ENCODE measurements at regions not wholly inside any gene's neighbourhood (a gene's known extent, or its start where the extent isn't known, plus 50 kb on each side); places are given as distances from the start of the nearest gene placed in this dataset.
"Not testable (repeated sequence)": the region's sequence is repeated elsewhere in the genome, so short reads cannot be mapped to it uniquely, and the experiment has no call there.

- intact Hi-C loops (cut with DNase I), result no loop called here
- Histone ChIP-seq H3K4me3 (ENCODE audit: low read length in 2 of 2) (no peak overlapping the region), H3K27ac (ENCODE audit: low read depth in 1 of 2, low read length in 2 of 2) (no peak overlapping the region), H3K36me3 (ENCODE audit: control insufficient read depth in 1 of 2, insufficient read depth in 2 of 2, low read length in 1 of 2) (no peaks in the 10 kb centered on the region), H3K27me3 (ENCODE audit: control insufficient read depth in 1 of 2, insufficient read depth in 2 of 2, low read length in 1 of 2) (no peaks in the 10 kb centered on the region), H3K9me3 (ENCODE audit: control insufficient read depth, low read length) (no peaks in the 10 kb centered on the region), H3K4me1 (ENCODE audit: control insufficient read depth in 1 of 2, insufficient read depth in 2 of 2, low read length in 2 of 2) (no peaks in the 10 kb centered on the region)
- 24 to 27% methylated on average over 5 of the region's 5 CpGs for WGBS, 2 donors
- no peak for DNase-seq
- no peak for ATAC-seq (ENCODE audit: low FRiP score)
These were observed 243.5 kb downstream of the MFSD1 start for GRCh38 chr3:159045279-159045885.

- no peaks in the 10 kb centered on the region for H3K27me3 ChIP-seq (ENCODE audit: control insufficient read depth in 1 of 2, insufficient read depth in 2 of 2, low read length in 1 of 2)
- intact Hi-C loops (cut with DNase I), result no loop called here
- no peak for DNase-seq
- no peak for ATAC-seq (ENCODE audit: low FRiP score)
- no peak overlapping the region for H3K27ac ChIP-seq (ENCODE audit: low read depth in 1 of 2, low read length in 2 of 2)
- WGBS, 2 donors, result 76 to 78% methylated on average over 3 of the region's 3 CpGs
- no peak overlapping the region for H3K4me3 ChIP-seq (ENCODE audit: low read length in 2 of 2)
- H3K9me3 ChIP-seq (ENCODE audit: control insufficient read depth, low read length), result no peaks in the 10 kb centered on the region
- H3K4me1 ChIP-seq (ENCODE audit: control insufficient read depth in 1 of 2, insufficient read depth in 2 of 2, low read length in 2 of 2), result no peaks in the 10 kb centered on the region
- no peaks in the 10 kb centered on the region for H3K36me3 ChIP-seq (ENCODE audit: control insufficient read depth in 1 of 2, insufficient read depth in 2 of 2, low read length in 1 of 2)
These were observed 245.5 kb downstream of the MFSD1 start for GRCh38 chr3:159047361-159047760.

- 63 to 65% methylated on average over 1 of the region's 1 CpG for WGBS, 2 donors
- H3K4me3 ChIP-seq (ENCODE audit: low read length in 2 of 2); intact Hi-C loops (cut with DNase I); H3K36me3 ChIP-seq (ENCODE audit: control insufficient read depth in 1 of 2, insufficient read depth in 2 of 2, low read length in 1 of 2); H3K9me3 ChIP-seq (ENCODE audit: control insufficient read depth, low read length); H3K27ac ChIP-seq (ENCODE audit: low read depth in 1 of 2, low read length in 2 of 2); H3K27me3 ChIP-seq (ENCODE audit: control insufficient read depth in 1 of 2, insufficient read depth in 2 of 2, low read length in 1 of 2); H3K4me1 ChIP-seq (ENCODE audit: control insufficient read depth in 1 of 2, insufficient read depth in 2 of 2, low read length in 2 of 2); DNase-seq; ATAC-seq (ENCODE audit: low FRiP score): not testable (repeated sequence)
These were observed 250.6 kb downstream of the MFSD1 start for GRCh38 chr3:159052494-159052893.

GRCh38 chr3:159057621-159058020 is 255.8 kb downstream of the MFSD1 start:
- no peak for DNase-seq
- intact Hi-C loops (cut with DNase I), result no loop called here

GRCh38 chr3:159058859-159059258 is 257.0 kb downstream of the MFSD1 start:
- no peaks in the 10 kb centered on the region for H3K4me1 ChIP-seq (ENCODE audit: control insufficient read depth in 1 of 2, insufficient read depth in 2 of 2, low read length in 2 of 2)
- H3K27me3 ChIP-seq (ENCODE audit: control insufficient read depth in 1 of 2, insufficient read depth in 2 of 2, low read length in 1 of 2), result no peaks in the 10 kb centered on the region
- intact Hi-C loops (cut with DNase I), result no loop called here
- ATAC-seq (ENCODE audit: low FRiP score) (no peak), DNase-seq (no peak)
- H3K27ac ChIP-seq (ENCODE audit: low read depth in 1 of 2, low read length in 2 of 2), result no peak overlapping the region
- 77 to 78% methylated on average over 3 of the region's 3 CpGs for WGBS, 2 donors
- H3K9me3 ChIP-seq (ENCODE audit: control insufficient read depth, low read length), result no peaks in the 10 kb centered on the region
- H3K36me3 ChIP-seq (ENCODE audit: control insufficient read depth in 1 of 2, insufficient read depth in 2 of 2, low read length in 1 of 2), result no peaks in the 10 kb centered on the region
- no peak overlapping the region for H3K4me3 ChIP-seq (ENCODE audit: low read length in 2 of 2)

More at GRCh38 chr3:159057621-159058020, 255.8 kb downstream of the MFSD1 start:
- Histone ChIP-seq H3K4me1 (ENCODE audit: control insufficient read depth in 1 of 2, insufficient read depth in 2 of 2, low read length in 2 of 2) (no peaks in the 10 kb centered on the region), H3K36me3 (ENCODE audit: control insufficient read depth in 1 of 2, insufficient read depth in 2 of 2, low read length in 1 of 2) (no peaks in the 10 kb centered on the region), H3K27me3 (ENCODE audit: control insufficient read depth in 1 of 2, insufficient read depth in 2 of 2, low read length in 1 of 2) (no peaks in the 10 kb centered on the region), H3K27ac (ENCODE audit: low read depth in 1 of 2, low read length in 2 of 2) (no peak overlapping the region), H3K4me3 (ENCODE audit: low read length in 2 of 2) (no peak overlapping the region), H3K9me3 (ENCODE audit: control insufficient read depth, low read length) (no peaks in the 10 kb centered on the region)
- no peak for ATAC-seq (ENCODE audit: low FRiP score)

- no peak for ATAC-seq (ENCODE audit: low FRiP score)
- intact Hi-C loops (cut with DNase I), result no loop called here
- H3K9me3 ChIP-seq (ENCODE audit: control insufficient read depth, low read length), result no peaks in the 10 kb centered on the region
- no peak for DNase-seq
- H3K36me3 ChIP-seq (ENCODE audit: control insufficient read depth in 1 of 2, insufficient read depth in 2 of 2, low read length in 1 of 2), result no peaks in the 10 kb centered on the region
- H3K27me3 ChIP-seq (ENCODE audit: control insufficient read depth in 1 of 2, insufficient read depth in 2 of 2, low read length in 1 of 2), result no peaks in the 10 kb centered on the region
- H3K4me1 ChIP-seq (ENCODE audit: control insufficient read depth in 1 of 2, insufficient read depth in 2 of 2, low read length in 2 of 2), result no peaks in the 10 kb centered on the region
- 81 to 85% methylated on average over 2 of the region's 2 CpGs for WGBS, 2 donors
- H3K27ac ChIP-seq (ENCODE audit: low read depth in 1 of 2, low read length in 2 of 2), result no peak overlapping the region
- no peak overlapping the region for H3K4me3 ChIP-seq (ENCODE audit: low read length in 2 of 2)
These were observed 257.5 kb downstream of the MFSD1 start for GRCh38 chr3:159059395-159059794.

- 80 to 82% methylated on average over 6 of the region's 6 CpGs for WGBS, 2 donors
These were observed 261.0 kb downstream of the MFSD1 start for GRCh38 chr3:159062734-159063410.

GRCh38 chr3:159069091-159069490 is 267.2 kb downstream of the MFSD1 start, which contains the start of gene IQCJ:
IQCJ (plus strand) TSS chr3:159069319.
- Histone ChIP-seq H3K27me3 (ENCODE audit: control insufficient read depth in 1 of 2, insufficient read depth in 2 of 2, low read length in 1 of 2) (no peaks in the 10 kb centered on the region), H3K36me3 (ENCODE audit: control insufficient read depth in 1 of 2, insufficient read depth in 2 of 2, low read length in 1 of 2) (no peaks in the 10 kb centered on the region), H3K9me3 (ENCODE audit: control insufficient read depth, low read length) (no peaks in the 10 kb centered on the region), H3K4me3 (ENCODE audit: low read length in 2 of 2) (no peak within 1 kb of the TSS), H3K4me1 (ENCODE audit: control insufficient read depth in 1 of 2, insufficient read depth in 2 of 2, low read length in 2 of 2) (no peaks in the 10 kb centered on the region), H3K27ac (ENCODE audit: low read depth in 1 of 2, low read length in 2 of 2) (no peak within 1 kb of the TSS)
- ATAC-seq (ENCODE audit: low FRiP score) (no peak), DNase-seq (no peak)
- WGBS, 2 donors, result 54% methylated on average over 7 of the region's 7 CpGs
- intact Hi-C loops (cut with DNase I), result no loop called here

More at GRCh38 chr3:159062734-159063410, 261.0 kb downstream of the MFSD1 start:
- Histone ChIP-seq H3K4me1 (ENCODE audit: control insufficient read depth in 1 of 2, insufficient read depth in 2 of 2, low read length in 2 of 2) (no peaks in the 10 kb centered on the region), H3K36me3 (ENCODE audit: control insufficient read depth in 1 of 2, insufficient read depth in 2 of 2, low read length in 1 of 2) (no peaks in the 10 kb centered on the region), H3K9me3 (ENCODE audit: control insufficient read depth, low read length) (no peaks in the 10 kb centered on the region), H3K27me3 (ENCODE audit: control insufficient read depth in 1 of 2, insufficient read depth in 2 of 2, low read length in 1 of 2) (no peaks in the 10 kb centered on the region), H3K27ac (ENCODE audit: low read depth in 1 of 2, low read length in 2 of 2) (no peak overlapping the region), H3K4me3 (ENCODE audit: low read length in 2 of 2) (no peak overlapping the region)
- ATAC-seq (ENCODE audit: low FRiP score) (no peak), DNase-seq (no peak)
- intact Hi-C loops (cut with DNase I), result no loop called here

- WGBS, 2 donors, result 34 to 44% methylated on average over 5 of the region's 5 CpGs
- no peak overlapping the region for H3K27ac ChIP-seq (ENCODE audit: low read depth in 1 of 2, low read length in 2 of 2)
- H3K4me3 ChIP-seq (ENCODE audit: low read length in 2 of 2), result no peak overlapping the region
- no peaks in the 10 kb centered on the region for H3K9me3 ChIP-seq (ENCODE audit: control insufficient read depth, low read length)
- DNase-seq, result no peak
- no peaks in the 10 kb centered on the region for H3K27me3 ChIP-seq (ENCODE audit: control insufficient read depth in 1 of 2, insufficient read depth in 2 of 2, low read length in 1 of 2)
- no peak for ATAC-seq (ENCODE audit: low FRiP score)
- H3K36me3 ChIP-seq (ENCODE audit: control insufficient read depth in 1 of 2, insufficient read depth in 2 of 2, low read length in 1 of 2), result no peaks in the 10 kb centered on the region
- no peaks in the 10 kb centered on the region for H3K4me1 ChIP-seq (ENCODE audit: control insufficient read depth in 1 of 2, insufficient read depth in 2 of 2, low read length in 2 of 2)
- intact Hi-C loops (cut with DNase I), result no loop called here
These were observed 268.1 kb downstream of the MFSD1 start for GRCh38 chr3:159069866-159070425.
